Osteoblast (primary cell): ENCODE measurements at regions not wholly inside any gene's neighbourhood (a gene's known extent, or its start where the extent isn't known, plus 50 kb on each side); places are given as distances from the start of the nearest gene placed in this dataset.

Experiments
- DNase-seq: peaks from one replicate; pipeline ENCODE4 v3.0.0; 2011; ENCODE audit warnings: low spot score, mixed read lengths; ENCODE audit not compliant: insufficient read length; ENCODE audit errors: missing footprints
- H2AFZ ChIP-seq: 2 replicates; pipeline ENCODE4 v1.6.0; 2011; ENCODE audit warnings: mild to moderate bottlenecking, low read length
- H3K27ac ChIP-seq: 2 replicates; pipeline ENCODE4 v1.5.1; 2011; ENCODE audit warnings: mild to moderate bottlenecking, low read depth, low read length, moderate library complexity
- H3K27me3 ChIP-seq: 2 replicates; pipeline ENCODE4 v1.6.0; 2012; ENCODE audit warnings: mild to moderate bottlenecking, control low read depth, inconsistent platforms, low read length, moderate library complexity; ENCODE audit not compliant: insufficient read depth
- H3K36me3 ChIP-seq: 2 replicates; pipeline ENCODE4 v1.5.1; 2011; ENCODE audit warnings: mild to moderate bottlenecking, low read length, control low read depth, moderate library complexity; ENCODE audit not compliant: insufficient read depth
- H3K4me1 ChIP-seq: 2 replicates; pipeline ENCODE4 v1.5.1; 2011; ENCODE audit warnings: mild to moderate bottlenecking, low read length, control low read depth, moderate library complexity; ENCODE audit not compliant: insufficient read depth
- H3K4me2 ChIP-seq: 2 replicates; pipeline ENCODE4 v1.6.0; 2011; ENCODE audit warnings: mild to moderate bottlenecking, low read length; ENCODE audit not compliant: insufficient read depth
- H3K4me3 ChIP-seq: fragments of 200-600 bp; sonication (generic); 3 replicates; pipeline ENCODE4 v1.5.1; 2012; ENCODE audit warnings: mild to moderate bottlenecking, low read length, inconsistent platforms; ENCODE audit not compliant: insufficient read depth
- H3K79me2 ChIP-seq: 2 replicates; pipeline ENCODE4 v1.6.0; 2012; ENCODE audit warnings: mild to moderate bottlenecking, low read length, control low read depth, inconsistent platforms; ENCODE audit not compliant: insufficient read depth
- H3K9me3 ChIP-seq: 2 replicates; pipeline ENCODE4 v1.5.1; 2011; ENCODE audit warnings: low read depth, low read length, control low read depth
- H4K20me1 ChIP-seq: 2 replicates; pipeline ENCODE4 v1.6.0; 2012; ENCODE audit warnings: mild to moderate bottlenecking, low read length, control low read depth; ENCODE audit not compliant: insufficient read depth
- TF ChIP-seq, protein P1 (sequence below): IDR thresholded peaks from 2 replicates; pipeline ENCODE4 v1.5.1; 2011; ENCODE audit warnings: mild to moderate bottlenecking, low read depth, low read length, moderate library complexity; ENCODE audit errors: extremely low read depth

GRCh38 chr21:35932232-35932911 lies 128.0 kb downstream of the SETD4 start:
- Histone ChIP-seq H3K4me3 (peak overlapping the region; percentile 34), H2AFZ (no peak overlapping the region), H3K9me3 (no peaks in the 10 kb centered on the region), H3K79me2 (no peaks in the 10 kb centered on the region), H3K36me3 (no peaks in the 10 kb centered on the region), H3K4me2 (peak overlapping the region; percentile 76), H3K4me1 (peaks cover 21% of the 10 kb centered on the region), H3K27me3 (no peaks in the 10 kb centered on the region), H3K27ac (peak overlapping the region; percentile 50), H4K20me1 (no peaks in the 10 kb centered on the region)
- TF ChIP-seq, protein P1, sequence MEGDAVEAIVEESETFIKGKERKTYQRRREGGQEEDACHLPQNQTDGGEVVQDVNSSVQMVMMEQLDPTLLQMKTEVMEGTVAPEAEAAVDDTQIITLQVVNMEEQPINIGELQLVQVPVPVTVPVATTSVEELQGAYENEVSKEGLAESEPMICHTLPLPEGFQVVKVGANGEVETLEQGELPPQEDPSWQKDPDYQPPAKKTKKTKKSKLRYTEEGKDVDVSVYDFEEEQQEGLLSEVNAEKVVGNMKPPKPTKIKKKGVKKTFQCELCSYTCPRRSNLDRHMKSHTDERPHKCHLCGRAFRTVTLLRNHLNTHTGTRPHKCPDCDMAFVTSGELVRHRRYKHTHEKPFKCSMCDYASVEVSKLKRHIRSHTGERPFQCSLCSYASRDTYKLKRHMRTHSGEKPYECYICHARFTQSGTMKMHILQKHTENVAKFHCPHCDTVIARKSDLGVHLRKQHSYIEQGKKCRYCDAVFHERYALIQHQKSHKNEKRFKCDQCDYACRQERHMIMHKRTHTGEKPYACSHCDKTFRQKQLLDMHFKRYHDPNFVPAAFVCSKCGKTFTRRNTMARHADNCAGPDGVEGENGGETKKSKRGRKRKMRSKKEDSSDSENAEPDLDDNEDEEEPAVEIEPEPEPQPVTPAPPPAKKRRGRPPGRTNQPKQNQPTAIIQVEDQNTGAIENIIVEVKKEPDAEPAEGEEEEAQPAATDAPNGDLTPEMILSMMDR: no peak
- peak; percentile 77 for DNase-seq

DNA sequence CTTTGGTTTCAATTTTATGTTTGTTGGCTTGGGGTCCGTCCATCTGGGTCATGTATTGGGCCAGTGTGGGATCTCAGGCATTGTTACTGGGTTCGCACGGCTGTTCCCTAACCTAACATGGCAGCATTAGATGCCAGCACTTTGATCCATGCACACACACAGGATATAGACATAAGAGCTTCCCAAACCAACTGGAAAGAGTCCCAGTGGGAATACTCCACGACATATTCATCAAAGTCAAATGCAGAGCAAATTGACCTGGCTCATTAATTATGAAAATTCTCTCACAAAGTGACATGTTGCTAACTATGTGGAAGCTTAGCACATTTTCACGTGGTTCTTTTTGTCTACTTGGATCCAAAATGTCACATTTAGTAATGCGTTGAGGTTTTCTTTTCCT lies 130.4 kb downstream of the SETD4 start:
- H3K79me2 ChIP-seq: no peaks in the 10 kb centered on the region
- H3K9me3 ChIP-seq: no peaks in the 10 kb centered on the region
- no peaks in the 10 kb centered on the region for H3K27me3 ChIP-seq
- TF ChIP-seq, protein P1: no peak
- H2AFZ ChIP-seq: no peak overlapping the region
- no peaks in the 10 kb centered on the region for H3K36me3 ChIP-seq
- H4K20me1 ChIP-seq: no peaks in the 10 kb centered on the region
- H3K4me3 ChIP-seq: no peak overlapping the region
- DNase-seq: no peak
- H3K4me1 ChIP-seq: peaks cover 27% of the 10 kb centered on the region
- no peak overlapping the region for H3K27ac ChIP-seq
- H3K4me2 ChIP-seq: no peak overlapping the region

DNA sequence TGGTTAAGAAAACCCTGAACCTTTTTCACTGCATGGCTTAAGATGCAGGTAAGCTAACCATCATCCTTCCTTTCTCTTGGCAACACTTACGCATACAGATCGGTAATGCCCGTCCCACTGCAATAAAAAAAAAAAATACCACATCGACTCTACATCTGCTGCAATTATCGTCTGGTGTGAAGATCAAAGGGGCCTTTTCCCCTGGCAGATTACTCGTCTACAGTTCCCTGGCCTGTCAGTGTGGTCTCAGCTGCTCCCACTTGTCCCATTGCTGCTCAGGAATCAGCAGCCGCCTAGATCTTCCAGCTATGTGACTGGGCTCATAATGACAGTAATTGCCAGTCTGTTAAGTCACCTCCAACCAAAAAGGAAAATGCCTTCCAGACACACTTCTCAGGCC lies 133.1 kb downstream of the SETD4 start:
- Histone ChIP-seq H3K79me2 (no peaks in the 10 kb centered on the region), H3K27me3 (no peaks in the 10 kb centered on the region), H3K27ac (no peak overlapping the region), H2AFZ (no peak overlapping the region), H4K20me1 (no peaks in the 10 kb centered on the region), H3K4me3 (no peak overlapping the region), H3K9me3 (no peaks in the 10 kb centered on the region), H3K36me3 (no peaks in the 10 kb centered on the region), H3K4me1 (peaks cover 11% of the 10 kb centered on the region), H3K4me2 (no peak overlapping the region)
- TF ChIP-seq, protein P1: no peak
- no peak for DNase-seq

DNA sequence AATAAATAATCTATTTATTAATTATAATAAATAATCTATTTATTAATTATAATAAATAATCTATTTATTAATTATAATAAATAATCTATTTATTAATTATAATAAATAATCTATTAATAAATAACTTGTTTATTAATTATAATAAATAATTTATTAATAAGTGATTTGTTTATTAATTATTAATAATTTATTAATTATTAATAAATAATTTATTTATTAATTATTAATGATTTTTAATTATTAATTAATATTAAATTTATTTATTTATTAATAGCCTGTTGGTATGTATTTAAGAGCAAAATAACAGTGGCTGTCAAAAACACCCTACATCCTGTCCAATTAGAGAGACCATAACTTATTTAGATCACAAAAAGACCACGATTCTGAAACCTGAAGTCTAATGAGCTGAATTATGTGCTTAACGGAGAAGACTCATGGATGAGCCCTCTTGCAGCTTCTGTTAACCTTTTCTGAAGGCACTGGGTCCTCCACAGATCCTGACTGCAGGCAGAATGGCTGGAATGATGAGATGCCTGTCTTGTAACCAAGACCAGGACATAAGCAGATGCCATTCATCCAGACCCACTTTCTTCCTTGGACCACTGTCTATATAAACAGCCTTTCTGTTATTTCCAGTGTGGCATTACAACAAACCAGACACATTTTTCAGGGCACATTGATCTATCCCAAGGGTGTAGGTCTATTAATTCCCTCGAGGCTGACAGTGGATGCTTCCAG lies 134.2 kb downstream of the SETD4 start:
- no peaks in the 10 kb centered on the region for H3K36me3 ChIP-seq
- no peaks in the 10 kb centered on the region for H3K27me3 ChIP-seq
- no peaks in the 10 kb centered on the region for H3K79me2 ChIP-seq
- H2AFZ ChIP-seq: no peak overlapping the region
- no peak overlapping the region for H3K4me2 ChIP-seq
- no peak for DNase-seq
- H4K20me1 ChIP-seq: no peaks in the 10 kb centered on the region
- no peaks in the 10 kb centered on the region for H3K9me3 ChIP-seq
- peaks cover 6% of the 10 kb centered on the region for H3K4me1 ChIP-seq
- TF ChIP-seq, protein P1: no peak
- H3K4me3 ChIP-seq: no peak overlapping the region
- no peak overlapping the region for H3K27ac ChIP-seq
